HG03039 (cell line): ENCODE measurements at regions not wholly inside any gene's neighbourhood (a gene's known extent, or its start where the extent isn't known, plus 50 kb on each side); places are given as distances from the start of the nearest gene placed in this dataset.
"Not testable (repeated sequence)": the region's sequence is repeated elsewhere in the genome, so short reads cannot be mapped to it uniquely, and the experiment has no call there.

Experiments used
- ATAC-seq: cut with Tn5 transposase; IDR thresholded peaks from one replicate; pipeline ENCODE4 v1.9.1; 2021; ENCODE audit warnings: mild to moderate bottlenecking, moderate library complexity; ENCODE audit not compliant: unreplicated experiment

DNA sequence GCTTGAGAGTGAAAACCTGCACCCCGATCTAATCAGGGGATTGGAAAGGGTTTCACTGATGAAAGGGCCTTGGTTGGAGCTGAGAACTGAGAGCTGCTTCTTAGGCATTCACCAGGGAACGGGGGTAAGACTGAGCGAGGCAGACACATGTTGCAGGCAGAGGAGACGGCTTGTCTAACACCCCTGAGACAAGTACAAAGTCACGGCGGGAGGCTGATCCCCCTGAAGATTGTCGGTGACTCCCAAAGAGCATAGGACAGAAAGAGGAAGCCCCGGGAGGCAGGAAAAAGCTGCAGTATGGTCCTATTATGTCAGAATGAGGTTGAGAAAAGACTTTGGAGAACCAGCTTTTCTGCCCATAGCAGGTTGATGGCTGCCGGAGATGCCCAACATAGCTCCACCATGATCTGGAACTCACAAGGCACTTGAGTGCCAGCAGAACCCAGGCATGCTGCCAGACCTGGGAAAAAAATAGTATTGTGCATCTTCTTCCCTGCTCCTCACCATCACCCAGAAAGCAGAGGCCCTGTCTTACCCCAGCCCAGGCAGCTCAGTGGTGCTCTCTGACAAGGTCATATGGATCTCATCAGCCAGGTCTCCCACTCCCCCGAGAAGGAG, 463.9 kb upstream of the PROX1 start:
- no peak for ATAC-seq

GRCh38 chr1:213526306-213526705, 461.5 kb upstream of the PROX1 start:
- no peak for ATAC-seq

DNA sequence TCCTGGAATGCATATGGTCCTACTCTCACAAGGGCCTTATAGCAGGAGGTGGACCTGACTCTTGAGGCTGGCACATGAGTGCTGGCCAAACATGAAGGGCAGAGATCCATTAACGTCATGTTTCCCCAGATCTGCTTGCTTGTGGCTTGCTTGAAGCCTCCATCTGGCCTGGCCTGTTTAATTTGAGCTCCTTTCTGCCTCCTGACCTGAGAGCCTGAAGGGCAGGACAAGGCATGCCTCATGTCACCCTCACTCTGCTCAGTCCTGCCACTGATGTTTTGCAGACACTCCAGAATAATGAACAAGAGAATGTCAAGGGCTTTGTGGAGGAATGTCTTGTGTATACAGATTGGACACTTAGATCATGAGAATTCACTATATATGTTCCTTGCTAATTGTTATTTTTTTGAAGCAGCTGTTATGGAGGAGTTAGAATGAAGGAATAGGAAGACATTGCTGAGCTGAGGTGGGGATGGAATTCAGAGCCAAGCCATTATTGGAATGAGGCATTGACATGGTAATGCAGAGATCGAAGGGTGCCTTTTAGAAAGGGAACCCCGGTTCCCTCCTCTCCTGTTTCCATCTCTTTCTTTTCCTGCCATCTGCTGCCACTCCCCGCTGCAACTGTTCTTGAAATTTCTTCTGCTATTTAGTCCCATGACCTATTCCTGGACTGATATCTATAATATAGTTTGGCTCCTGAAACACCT, 457.0 kb upstream of the PROX1 start:
- ATAC-seq: no peak

GRCh38 chr1:213531369-213532310, 456.1 kb upstream of the PROX1 start:
- ATAC-seq: no peak

GRCh38 chr1:213533125-213533524, 454.6 kb upstream of the PROX1 start:
- no peak for ATAC-seq

GRCh38 chr1:213535679-213536078, 452.1 kb upstream of the PROX1 start:
- ATAC-seq: no peak

GRCh38 chr1:213538251-213538650, 449.5 kb upstream of the PROX1 start:
- no peak for ATAC-seq

DNA sequence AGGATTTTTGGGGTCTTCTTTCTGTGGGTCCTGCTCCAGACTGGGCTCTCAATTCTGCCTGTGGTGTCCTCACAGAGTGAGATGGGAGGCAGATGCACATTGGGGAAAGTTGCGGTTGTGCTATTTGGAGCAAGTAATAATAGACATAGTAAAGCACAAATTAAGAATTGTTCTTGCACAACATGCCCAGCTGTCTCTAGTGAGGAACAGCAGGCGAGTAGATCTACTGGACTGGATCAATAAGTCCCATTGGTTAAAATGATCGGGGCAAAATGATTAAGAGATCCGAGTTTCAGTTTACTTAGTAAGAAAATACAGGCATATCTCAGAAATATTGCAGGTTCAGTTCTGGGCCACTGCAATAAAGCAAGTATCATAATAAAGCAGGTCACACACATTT, 448.3 kb upstream of the PROX1 start:
- ATAC-seq: no peak

GRCh38 chr1:213541641-213542040, 446.1 kb upstream of the PROX1 start:
- ATAC-seq: no peak

DNA sequence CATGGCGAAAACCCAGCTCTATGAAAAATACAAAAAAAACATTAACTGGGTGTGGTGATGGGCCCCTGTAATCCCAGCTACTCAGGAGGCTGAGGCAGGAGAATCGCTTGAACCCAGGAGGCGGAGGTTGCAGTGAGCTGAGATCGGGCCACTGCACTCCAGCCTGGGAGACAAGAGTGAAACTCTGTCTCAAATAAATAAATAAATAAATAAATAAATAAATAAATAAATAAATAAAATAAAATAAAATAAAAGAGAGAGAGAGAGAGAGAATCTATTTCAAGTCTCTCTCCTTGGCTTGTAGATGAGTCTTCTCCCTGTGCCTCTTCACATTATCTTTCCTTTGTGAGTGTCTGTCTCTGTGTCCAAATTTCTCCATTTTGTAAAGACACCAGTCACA, 442.6 kb upstream of the PROX1 start:
- not testable (repeated sequence) for ATAC-seq

DNA sequence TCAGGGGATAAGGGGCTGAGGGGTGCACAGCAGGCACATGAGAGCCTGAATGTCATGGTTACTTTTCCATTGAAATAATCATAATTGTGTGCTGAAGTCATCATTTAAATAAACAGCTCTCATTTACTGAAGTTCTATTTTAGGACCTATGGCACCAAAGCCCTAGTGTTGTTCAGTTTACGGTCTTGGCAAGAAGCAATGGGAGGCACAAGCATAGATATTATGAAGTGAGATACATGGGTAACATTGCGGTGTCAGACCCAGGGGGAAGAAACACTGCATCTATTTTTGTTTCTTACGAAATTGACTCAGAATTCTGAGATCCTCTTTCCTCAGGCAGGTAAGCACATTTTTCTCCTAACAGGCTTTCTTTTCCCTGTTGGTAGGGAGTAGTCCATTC, 437.8 kb upstream of the PROX1 start:
- ATAC-seq: no peak

DNA sequence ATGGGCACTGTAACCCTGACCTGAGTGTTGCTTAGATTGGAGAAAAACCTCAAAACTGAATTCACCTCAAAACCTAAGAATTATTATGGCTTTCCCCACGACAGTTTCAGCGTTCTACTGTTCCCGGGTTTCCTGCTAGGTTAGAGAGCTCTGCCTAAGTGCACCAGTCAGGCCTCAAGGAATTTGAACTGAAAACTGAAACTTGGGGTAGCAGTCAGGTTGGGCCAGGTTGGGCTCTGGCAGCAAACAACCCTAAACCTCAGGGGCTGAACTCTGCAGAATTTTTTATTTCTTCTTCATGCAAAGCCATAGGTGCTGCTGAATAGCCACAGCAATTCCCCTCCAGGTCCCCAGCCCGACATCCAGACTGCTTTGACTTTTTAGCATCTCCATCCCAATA, 437.0 kb upstream of the PROX1 start:
- ATAC-seq: no peak

- ATAC-seq: no peak
These were observed 435.7 kb upstream of the PROX1 start for GRCh38 chr1:213552045-213552444.

- ATAC-seq: no peak
These were observed 427.5 kb upstream of the PROX1 start for GRCh38 chr1:213560226-213560625.

- no peak for ATAC-seq
These were observed 425.9 kb upstream of the PROX1 start for GRCh38 chr1:213561870-213562269.

GRCh38 chr1:213564215-213564659, 423.5 kb upstream of the PROX1 start:
- ATAC-seq: no peak

DNA sequence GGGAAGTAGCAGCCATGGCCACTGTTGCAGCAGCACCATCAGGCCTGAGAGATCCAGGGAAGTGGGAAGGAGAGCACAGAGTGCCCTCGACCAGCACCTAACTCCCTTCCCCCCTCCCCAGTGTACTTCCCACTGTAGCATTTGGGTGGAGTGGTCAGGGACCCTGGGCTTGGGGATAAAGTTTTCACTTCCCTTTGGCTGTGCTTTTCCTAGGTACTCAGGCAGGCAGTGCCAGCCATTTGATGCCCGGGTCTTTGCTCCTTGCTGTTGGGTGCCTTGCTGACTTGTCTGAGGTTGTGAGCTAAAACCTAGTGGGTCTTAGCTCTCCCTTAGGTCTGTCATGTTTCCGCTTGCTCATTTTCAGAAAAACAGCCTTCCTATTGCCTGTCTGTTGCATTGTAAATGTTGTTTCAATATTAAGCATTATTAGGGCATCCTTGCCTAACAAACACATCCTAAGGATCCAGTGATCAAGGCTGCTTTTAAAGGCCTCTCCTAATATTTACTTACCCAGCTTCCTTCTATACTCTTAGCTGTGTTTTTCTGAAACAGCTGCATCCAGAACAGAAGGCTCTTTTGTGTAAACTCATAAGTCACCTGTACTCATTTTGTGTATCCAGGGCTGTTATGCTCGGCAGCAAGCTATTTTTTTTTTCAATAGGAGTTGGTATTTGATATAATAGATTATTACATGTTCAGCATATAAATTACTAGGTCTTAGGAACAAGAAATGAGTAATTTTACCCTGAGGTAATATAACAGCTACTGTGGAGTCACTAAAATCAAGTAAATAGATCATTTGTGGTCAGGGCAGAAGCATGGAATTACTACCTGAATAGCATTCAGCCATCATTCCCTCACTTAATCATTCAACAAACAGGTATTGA, 418.6 kb upstream of the PROX1 start:
- ATAC-seq: no peak

GRCh38 chr1:213569816-213570150, 418.0 kb upstream of the PROX1 start:
- no peak for ATAC-seq

GRCh38 chr1:213570487-213570886, 417.3 kb upstream of the PROX1 start:
- no peak for ATAC-seq

- no peak for ATAC-seq
These were observed 416.4 kb upstream of the PROX1 start for GRCh38 chr1:213571419-213571818.

DNA sequence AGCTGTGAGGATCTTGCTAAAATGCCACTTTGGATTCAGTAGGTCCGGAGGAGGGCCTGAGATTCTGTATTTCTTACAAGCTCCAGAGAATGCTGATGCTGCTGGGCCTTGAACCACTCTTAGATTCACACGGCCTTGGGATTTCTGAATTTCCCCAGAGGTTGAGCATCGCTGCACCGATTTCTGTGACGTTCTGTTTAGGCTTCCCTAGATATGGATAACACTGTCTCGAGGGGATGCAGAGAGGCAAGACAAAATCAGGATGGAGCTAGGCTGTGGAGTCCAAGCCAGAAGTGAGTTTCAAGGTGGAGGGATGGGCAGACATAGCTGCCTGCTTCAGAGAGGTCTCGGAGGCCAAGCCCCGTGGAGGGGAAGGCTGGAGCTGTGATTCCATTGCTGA, 415.9 kb upstream of the PROX1 start:
- ATAC-seq: no peak
